Pulmonary artery endothelial cell (primary cell): ENCODE measurements at regions not wholly inside any gene's neighbourhood (a gene's known extent, or its start where the extent isn't known, plus 50 kb on each side); places are given as distances from the start of the nearest gene placed in this dataset.
"Not testable (repeated sequence)": the region's sequence is repeated elsewhere in the genome, so short reads cannot be mapped to it uniquely, and the experiment has no call there.

ENCODE experiments used
- DNase-seq: peaks from one replicate; pipeline ENCODE4 v3.0.0-alpha.2; 2011; ENCODE audit warnings: low read depth, low spot score

DNA sequence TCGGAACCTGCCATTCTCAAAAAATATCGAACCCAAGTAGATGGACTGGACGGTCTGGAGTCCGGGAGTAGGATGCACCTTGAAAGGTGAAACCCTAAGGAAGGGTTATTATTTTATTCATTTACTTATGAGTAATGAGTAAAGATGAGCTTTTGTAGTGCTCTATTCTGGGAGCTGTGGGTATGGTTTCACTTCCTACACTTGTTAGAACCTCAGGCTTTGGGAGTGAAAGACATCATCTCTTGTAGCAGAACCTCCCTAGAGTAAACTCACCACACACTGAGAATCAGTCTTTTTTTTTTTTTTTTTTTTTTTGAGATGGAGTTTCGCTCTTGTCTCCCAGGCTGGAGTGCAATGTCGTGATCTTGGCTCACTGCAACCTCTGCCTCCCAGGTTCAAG is 389.4 kb upstream of the AUTS2 start:
- DNase-seq, result no peak

- no peak for DNase-seq
Measured at GRCh38 chr7:69211336-69211735, 386.9 kb upstream of the AUTS2 start.

- DNase-seq, result no peak
Measured at GRCh38 chr7:69211739-69212138, 386.5 kb upstream of the AUTS2 start.

GRCh38 chr7:69213878-69214277 is 384.4 kb upstream of the AUTS2 start:
- DNase-seq, result no peak

- DNase-seq, result not testable (repeated sequence)
Measured at GRCh38 chr7:69215516-69215915, 382.8 kb upstream of the AUTS2 start.

- no peak for DNase-seq
Measured at GRCh38 chr7:69217516-69218350, 380.5 kb upstream of the AUTS2 start.

DNA sequence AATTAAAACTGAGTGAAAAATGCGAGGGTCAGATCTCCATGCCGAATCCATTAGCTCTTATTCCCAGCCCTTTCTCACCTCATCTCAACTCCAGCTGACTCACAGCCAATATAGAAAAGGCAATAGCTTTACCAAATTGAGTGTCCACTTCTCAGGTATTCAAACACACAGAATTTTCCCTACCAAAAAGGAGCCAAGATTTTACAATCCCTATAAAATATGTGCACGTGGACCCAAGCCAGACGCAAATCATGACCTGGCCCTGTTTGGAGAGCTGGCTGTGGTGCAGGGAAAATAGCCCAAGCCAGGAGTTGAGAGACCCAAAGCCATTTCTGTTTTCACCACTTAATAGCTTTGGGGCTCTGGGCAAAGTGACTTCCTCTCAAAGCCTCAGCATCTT is 379.7 kb upstream of the AUTS2 start:
- no peak for DNase-seq

- DNase-seq, result no peak
Measured at GRCh38 chr7:69219381-69219780, 378.9 kb upstream of the AUTS2 start.

DNA sequence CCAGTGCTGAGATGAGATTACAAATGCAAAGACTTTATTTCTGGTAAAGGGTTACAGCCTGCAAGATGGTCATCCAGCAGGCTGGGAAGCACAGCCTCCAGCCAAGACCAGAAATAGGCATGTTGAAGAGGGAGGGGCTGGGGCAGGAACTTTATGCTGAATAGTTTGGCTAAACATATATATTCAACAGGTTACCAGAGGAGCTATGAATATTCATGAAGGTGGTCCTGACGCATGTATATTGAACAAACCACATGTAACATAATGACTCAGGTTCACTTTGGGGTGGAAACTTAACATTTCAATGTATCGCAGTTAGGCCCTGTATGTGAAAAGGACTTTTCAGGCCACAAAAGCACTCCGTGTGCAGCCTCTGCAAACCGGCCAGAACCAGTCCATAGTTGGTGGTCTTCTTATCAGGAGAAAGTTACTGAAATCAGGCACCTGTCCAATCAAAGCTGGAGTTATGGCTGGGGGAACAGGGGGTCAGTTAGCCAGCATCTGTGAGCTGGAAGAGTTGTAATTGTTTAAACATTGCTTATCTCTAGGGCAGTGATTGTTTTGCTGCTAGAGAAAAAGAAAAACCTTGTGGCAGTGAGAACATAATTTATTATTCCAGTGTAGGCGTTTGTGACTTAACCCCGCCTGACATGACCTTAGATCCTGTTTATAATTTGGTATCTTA is 372.9 kb upstream of the AUTS2 start:
- DNase-seq, result no peak

DNA sequence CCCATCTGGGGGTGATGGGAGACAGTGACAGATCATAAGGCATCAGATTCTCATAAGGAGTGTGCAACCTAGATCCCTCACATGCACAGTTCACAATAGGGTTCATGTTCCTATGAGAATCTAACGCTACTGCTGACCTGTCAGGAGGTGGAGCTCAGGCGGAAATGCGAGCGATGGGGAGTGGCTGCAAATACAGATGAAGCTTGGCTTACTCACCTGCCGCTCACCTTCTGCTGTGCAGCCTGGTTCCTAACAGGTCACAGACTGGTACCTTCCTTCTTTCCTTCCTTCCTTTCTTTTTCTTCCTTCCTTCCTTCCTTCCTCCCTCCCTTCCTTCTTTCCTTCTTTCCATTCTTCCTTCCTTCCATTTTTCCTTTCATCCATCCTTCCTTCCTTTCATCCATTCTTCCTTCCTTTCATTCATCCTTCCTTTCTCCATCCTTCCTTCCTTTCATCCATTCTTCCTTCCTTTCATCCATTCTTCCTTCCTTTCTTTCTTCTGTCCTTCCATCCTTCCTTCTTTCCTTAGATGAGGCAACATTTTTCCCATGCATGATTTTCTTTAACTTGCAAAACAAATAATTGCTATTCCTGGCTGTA is 370.0 kb upstream of the AUTS2 start:
- no peak for DNase-seq

DNA sequence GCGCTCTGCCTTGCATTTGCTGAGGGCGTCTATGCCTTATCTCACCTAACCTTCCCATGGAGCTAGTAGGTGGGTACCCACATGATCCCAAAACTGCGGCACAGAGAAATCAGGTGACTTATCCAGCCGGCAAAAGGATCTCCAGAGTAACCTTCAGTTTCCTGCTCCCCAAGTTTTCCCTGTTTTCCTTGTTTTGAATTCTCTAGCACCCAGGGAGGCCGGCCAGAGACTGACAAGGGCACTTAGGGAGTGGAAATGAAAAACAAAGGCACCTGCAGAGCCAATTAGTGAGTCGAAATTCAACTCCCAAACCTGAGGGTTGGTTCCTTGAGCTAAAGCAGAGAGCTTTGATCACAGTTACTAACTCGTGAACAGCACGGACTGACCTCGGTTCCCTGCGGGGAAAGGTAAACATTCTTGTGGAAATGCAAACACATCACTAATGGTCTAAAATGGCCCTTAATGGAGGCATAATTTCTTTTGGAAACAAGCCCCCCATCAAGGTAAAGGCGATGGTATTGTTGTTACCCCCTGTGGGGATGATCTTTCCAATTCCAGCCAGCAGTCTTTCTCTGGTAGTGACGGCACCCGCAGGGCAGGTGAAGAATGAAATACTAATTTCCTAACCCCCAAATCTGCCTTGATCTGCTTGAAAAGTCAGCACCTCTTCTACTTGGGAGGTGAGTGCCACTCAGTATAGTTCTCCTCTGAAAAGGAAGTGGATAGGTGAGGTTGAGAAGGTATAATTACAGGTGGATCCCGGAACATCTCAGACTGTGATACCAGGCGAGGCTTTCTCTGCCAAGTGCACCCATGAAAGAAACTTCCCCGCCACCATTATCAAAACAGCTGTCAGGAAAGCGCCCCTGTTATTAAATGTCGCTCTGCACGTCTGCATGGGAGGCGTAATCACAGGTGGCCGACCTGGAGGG is 365.6 kb upstream of the AUTS2 start:
- no peak for DNase-seq

GRCh38 chr7:69237541-69237940 is 360.7 kb upstream of the AUTS2 start:
- no peak for DNase-seq

DNA sequence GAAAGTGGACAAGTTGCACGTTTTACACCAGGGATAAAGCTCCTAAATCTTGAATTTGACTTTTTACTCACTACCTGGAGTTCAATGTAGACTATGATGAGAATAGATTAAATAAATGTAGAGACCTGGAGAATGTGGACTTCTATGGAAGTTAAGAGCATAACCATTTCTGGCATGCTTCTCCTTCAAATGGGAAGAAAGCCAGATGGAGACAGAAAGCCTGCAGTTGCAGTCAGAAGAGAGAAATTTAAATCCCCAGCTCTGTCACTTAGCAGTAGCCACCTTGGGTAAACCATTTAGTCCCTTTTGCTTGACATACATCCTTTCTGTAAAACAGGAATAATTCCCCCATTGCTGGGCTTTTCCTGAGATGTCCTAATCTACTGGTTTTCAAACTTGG is 355.3 kb upstream of the AUTS2 start:
- DNase-seq, result no peak

DNA sequence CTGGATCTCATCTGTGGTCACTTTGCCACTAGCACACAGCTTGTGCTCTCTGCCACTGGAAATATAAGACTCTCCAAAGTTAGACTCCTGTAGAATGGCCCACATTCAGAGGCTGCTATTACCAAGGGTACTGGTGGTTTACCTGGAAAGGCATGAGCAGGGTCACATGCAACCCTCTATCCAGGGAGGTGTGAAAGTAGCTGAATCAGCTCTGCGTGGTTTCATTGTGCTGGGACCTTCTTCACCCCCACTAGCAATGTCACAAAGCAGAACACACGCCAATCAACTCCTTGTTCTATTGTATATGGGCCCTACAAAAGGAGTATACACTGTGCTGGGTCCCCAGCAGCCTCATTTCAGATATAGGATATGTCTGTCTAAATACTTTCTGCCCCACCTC is 353.6 kb upstream of the AUTS2 start:
- DNase-seq, result no peak

GRCh38 chr7:69245646-69246045 is 352.6 kb upstream of the AUTS2 start:
- DNase-seq, result no peak

DNA sequence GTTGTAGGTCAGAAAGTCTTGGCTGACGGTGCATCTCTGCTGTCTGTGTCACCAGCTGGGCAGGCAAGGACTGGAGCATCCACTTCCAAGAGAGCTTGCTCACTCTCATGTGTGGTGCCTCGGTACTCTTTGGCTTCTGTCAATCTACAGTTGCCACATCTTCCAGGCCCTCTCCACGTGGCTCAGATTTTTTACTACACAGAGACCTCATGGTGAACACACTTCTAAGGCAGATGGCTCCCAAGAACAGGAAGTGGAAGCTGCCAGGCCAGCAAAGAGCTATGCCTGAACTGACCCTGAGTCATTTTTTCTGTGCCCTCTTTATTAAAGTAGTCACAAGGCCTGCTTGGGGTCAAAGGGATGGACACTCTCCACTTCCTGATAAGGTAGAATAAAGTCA is 351.5 kb upstream of the AUTS2 start:
- DNase-seq, result no peak

DNA sequence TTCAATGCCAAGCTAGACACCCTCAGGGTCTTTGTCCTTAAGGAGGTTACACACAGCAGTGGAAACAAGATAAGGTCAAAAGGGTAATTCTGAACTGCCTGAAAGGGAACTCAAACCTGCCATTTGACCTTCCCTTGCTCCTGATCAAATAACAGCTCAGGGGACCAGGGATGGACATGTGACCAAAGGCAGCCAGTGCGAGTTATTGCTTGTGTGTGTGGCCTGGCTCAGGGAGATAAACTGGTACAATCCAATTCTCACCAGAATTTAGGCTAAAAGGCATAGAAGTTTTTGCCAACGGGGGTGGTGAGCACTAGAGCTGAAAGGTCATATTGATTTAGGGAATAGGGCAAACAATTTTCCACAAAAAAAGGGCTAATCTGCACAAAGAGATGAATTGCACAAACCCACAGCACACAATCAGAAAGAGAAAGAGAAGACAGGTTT is 349.9 kb upstream of the AUTS2 start:
- DNase-seq, result not testable (repeated sequence)

DNA sequence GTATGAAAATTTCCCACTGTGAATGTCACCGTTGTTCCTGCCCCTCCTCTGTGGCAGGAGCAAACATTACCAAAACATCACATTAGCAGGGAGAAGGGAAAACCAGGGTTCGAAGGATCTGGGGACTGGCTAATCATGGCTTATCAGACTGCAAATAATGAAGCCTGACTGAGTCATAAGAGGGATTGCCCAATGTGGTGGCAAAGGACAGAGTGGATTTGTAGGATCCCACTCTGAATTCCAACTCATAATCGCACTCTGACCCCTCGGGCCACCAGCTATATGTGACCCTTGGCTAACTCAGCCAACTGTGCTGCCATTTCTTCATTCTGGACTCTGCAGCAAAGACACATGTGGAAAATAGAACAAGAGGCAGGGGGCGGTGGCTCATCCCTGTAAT is 347.3 kb upstream of the AUTS2 start:
- no peak for DNase-seq

DNA sequence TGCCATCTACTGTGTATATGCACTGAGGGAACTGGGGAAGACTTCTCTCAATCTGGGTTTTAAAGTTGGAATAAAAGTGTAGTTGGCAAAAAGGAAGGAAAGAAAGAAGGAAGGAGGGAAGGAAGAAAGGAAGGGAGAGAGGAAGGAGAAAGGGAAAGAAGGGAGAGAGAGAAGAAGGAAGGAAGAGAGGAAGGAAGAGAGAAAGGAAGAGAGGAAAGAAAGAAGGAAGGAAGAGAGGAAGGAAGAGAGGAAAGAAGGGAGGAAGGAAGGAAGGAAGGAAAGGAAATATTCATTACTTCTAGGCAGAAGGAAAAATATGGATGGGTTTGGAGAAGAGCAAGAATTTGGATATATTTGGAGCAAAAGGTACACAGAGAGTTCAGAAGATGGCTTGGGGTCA is 343.6 kb upstream of the AUTS2 start:
- no peak for DNase-seq

- no peak for DNase-seq
Measured at GRCh38 chr7:69256634-69257081, 341.6 kb upstream of the AUTS2 start.

DNA sequence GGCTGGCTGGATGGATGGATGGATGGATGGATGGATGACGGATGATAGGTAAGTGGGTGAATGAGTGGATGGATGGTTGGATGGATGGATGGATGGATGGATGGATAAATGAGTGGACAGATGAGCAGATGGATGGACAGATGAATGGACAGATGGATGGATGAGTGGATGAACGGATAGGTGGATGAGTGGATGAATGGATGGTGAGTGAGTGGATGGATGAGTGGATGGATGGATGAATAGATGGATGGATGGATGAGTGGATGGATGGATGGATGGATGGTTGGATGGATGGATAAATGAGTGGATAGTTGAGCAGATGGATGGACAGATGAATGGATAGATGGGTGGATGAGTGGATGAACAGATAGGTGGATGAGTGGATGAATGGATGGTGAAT is 340.7 kb upstream of the AUTS2 start:
- DNase-seq, result no peak
